ENCODE measurements at regions not wholly inside any gene's neighbourhood (a gene's known extent, or its start where the extent isn't known, plus 50 kb on each side); places are given as distances from the start of the nearest gene placed in this dataset.

DNA sequence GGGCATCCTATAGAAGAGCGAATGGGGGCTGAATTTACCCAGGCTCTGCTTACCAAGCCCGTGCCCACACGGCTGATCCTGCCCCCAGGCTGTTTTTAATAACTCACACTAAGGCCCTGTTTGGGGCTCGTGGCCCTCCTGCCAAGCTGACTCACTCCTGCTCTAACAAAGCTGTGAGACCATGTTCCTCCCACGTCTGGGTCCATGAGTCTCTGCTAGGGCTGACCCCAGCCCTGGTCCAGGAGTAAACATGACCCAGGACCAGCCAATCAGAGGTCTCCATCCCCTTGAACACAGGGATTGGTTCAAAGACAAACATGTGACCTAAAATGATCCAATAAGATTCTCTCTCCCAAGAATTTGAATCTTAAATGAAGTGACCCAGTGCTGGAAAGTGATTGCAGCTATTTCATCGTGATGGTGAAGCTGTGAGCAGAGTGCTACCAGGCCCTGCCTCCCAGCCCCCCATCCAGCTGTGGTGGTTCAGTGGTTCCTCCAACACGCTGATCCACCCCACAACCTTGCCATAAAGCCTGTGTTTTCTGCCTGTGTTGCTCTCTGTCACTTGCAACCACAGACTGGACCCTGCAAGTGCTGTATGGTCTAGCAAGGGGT, 57.2 kb downstream of the C16orf82 start:
- Mint-ChIP-seq H3K27me3 (no peaks in the 10 kb centered on the region), H3K27ac (no peak overlapping the region), H3K4me3 (no peak overlapping the region), H3K36me3 (ENCODE audit: low read depth) (no peaks in the 10 kb centered on the region), H3K4me1 (ENCODE audit: low read depth) (no peaks in the 10 kb centered on the region), H3K9me3 (peaks cover 5% of the 10 kb centered on the region)

- Mint-ChIP-seq H3K4me1 (ENCODE audit: low read depth) (no peaks in the 10 kb centered on the region), H3K4me3 (no peak overlapping the region), H3K9me3 (peaks cover 16% of the 10 kb centered on the region), H3K36me3 (ENCODE audit: low read depth) (no peaks in the 10 kb centered on the region), H3K27ac (no peak overlapping the region), H3K27me3 (peaks cover 10% of the 10 kb centered on the region)
Observed at GRCh38 chr16:27127308-27127707, 60.6 kb downstream of the C16orf82 start.

GRCh38 chr16:27129401-27129800, 62.7 kb downstream of the C16orf82 start:
- H3K4me3 Mint-ChIP-seq, result no peak overlapping the region
- H3K36me3 Mint-ChIP-seq (ENCODE audit: low read depth), result no peaks in the 10 kb centered on the region
- no peaks in the 10 kb centered on the region for H3K4me1 Mint-ChIP-seq (ENCODE audit: low read depth)
- H3K27me3 Mint-ChIP-seq, result peaks cover 11% of the 10 kb centered on the region
- H3K9me3 Mint-ChIP-seq, result peaks cover 16% of the 10 kb centered on the region
- H3K27ac Mint-ChIP-seq, result no peak overlapping the region

DNA sequence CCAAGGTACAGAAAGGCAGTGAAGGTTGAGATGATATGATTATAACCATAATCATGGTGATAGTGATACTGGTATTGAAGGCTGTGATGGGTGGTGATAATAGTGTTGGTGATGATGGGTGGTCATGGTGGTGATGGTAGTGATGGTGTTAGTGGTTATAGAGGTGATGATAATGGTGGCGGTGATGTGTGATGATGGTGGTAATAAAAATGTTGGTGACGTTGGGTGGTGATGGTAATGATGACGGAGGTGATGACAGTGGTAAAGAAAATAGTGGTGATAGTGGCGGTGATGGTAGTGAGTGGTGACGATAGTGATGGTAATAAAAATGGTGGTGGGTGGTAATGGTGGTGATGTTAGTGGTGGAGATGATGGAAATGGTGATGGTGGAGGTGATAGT, 65.1 kb upstream of the KDM8 start:
- Mint-ChIP-seq H3K4me1 (ENCODE audit: low read depth) (peaks cover 9% of the 10 kb centered on the region), H3K36me3 (ENCODE audit: low read depth) (peaks cover 10% of the 10 kb centered on the region), H3K4me3 (peak overlapping the region; percentile 74), H3K9me3 (peaks cover 9% of the 10 kb centered on the region), H3K27ac (peak overlapping the region; percentile 86), H3K27me3 (peaks cover 12% of the 10 kb centered on the region)

- no peaks in the 10 kb centered on the region for H3K36me3 Mint-ChIP-seq (ENCODE audit: low read depth)
- H3K4me1 Mint-ChIP-seq (ENCODE audit: low read depth), result no peaks in the 10 kb centered on the region
- peaks cover 6% of the 10 kb centered on the region for H3K27me3 Mint-ChIP-seq
- H3K4me3 Mint-ChIP-seq, result no peak overlapping the region
- peaks cover 4% of the 10 kb centered on the region for H3K9me3 Mint-ChIP-seq
- H3K27ac Mint-ChIP-seq, result no peak overlapping the region
Observed at GRCh38 chr16:27145630-27146029, 57.7 kb upstream of the KDM8 start.

DNA sequence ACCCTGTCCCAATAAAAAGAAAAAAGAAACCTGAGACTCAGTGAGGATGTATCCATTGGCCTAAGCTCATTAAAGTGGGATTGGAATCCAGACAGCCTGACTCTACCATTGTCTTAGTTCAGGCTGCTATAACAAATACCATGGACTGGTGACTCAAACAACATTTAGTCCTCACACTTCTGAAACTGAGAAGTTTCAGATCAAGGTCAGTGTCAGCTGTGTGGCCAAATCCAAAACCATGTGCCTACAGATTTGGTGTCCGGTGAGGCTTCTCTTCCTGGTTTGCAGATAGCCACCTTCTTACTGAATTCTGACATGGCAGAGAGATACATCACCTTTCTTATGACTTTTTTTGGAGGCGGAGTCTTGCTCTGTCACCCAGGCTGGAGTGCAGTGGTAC, 53.3 kb upstream of the KDM8 start:
- Mint-ChIP-seq H3K4me3 (no peak overlapping the region), H3K27me3 (no peaks in the 10 kb centered on the region), H3K9me3 (peaks cover 4% of the 10 kb centered on the region), H3K36me3 (ENCODE audit: low read depth) (no peaks in the 10 kb centered on the region), H3K4me1 (ENCODE audit: low read depth) (peaks cover 5% of the 10 kb centered on the region), H3K27ac (no peak overlapping the region)

GRCh38 chr16:27152121-27152520, 51.2 kb upstream of the KDM8 start:
- no peaks in the 10 kb centered on the region for H3K27me3 Mint-ChIP-seq
- H3K36me3 Mint-ChIP-seq (ENCODE audit: low read depth), result no peaks in the 10 kb centered on the region
- peaks cover 10% of the 10 kb centered on the region for H3K4me1 Mint-ChIP-seq (ENCODE audit: low read depth)
- no peak overlapping the region for H3K4me3 Mint-ChIP-seq
- H3K9me3 Mint-ChIP-seq, result no peaks in the 10 kb centered on the region
- H3K27ac Mint-ChIP-seq, result no peak overlapping the region

DNA sequence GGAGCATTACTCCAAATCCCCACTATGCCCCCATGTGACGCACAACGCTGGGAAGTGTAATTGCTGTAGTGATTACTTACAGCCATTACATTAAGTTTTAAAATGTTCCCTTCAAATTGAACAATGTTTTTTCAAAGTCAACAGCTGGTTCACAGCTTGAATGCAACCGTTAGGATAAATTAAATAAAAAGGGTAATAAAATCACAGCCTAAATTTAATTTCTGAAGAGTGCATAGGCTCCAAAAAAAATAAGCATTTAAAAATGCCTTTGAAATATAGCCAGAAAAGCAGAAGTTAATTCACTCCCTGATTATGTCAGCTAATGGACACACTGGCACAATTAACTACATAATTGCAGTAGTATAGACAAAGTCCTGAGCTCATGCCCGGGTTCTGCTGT, 50.5 kb upstream of the KDM8 start:
- Mint-ChIP-seq H3K4me1 (ENCODE audit: low read depth) (peaks cover 10% of the 10 kb centered on the region), H3K36me3 (ENCODE audit: low read depth) (no peaks in the 10 kb centered on the region), H3K4me3 (no peak overlapping the region), H3K9me3 (no peaks in the 10 kb centered on the region), H3K27me3 (no peaks in the 10 kb centered on the region), H3K27ac (no peak overlapping the region)
